ENCODE measurements at regions not wholly inside any gene's neighbourhood (a gene's known extent, or its start where the extent isn't known, plus 50 kb on each side); places are given as distances from the start of the nearest gene placed in this dataset.

DNA sequence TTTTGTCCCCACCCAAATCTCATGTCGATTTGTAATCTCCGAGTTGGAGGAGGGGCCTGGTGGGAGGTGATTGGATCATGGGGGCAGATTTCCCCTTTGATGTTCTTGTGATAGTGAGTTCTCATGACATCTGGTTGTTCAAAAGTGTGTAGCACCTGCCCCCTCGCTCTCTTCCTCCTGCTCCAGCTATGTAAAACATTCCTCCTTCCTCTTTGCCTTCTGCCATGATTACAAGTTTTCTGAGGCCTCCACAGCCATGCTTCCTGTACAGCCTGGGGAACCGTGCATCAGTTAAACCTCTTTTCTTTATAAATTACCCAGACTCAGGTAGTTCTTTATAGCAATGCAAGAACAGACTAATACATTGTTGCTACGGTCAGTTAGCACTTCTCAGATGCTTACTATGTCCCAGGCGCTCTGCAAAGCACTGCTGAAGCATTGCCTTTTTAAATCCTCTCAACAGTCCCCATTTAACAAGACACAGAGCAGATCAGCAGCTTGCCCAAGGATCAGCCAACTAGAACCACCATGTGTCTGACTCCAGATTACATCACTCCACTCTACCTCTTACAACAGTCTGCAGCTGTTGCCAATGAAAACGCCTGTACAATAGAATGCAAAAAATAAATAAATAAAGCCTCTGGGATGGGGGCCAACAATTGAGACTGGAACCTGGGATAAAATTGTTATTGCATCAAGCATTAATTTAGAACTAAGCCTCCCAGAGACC lies 52.4 kb upstream of the USP1 start:
- TF ChIP-seq, protein P1, sequence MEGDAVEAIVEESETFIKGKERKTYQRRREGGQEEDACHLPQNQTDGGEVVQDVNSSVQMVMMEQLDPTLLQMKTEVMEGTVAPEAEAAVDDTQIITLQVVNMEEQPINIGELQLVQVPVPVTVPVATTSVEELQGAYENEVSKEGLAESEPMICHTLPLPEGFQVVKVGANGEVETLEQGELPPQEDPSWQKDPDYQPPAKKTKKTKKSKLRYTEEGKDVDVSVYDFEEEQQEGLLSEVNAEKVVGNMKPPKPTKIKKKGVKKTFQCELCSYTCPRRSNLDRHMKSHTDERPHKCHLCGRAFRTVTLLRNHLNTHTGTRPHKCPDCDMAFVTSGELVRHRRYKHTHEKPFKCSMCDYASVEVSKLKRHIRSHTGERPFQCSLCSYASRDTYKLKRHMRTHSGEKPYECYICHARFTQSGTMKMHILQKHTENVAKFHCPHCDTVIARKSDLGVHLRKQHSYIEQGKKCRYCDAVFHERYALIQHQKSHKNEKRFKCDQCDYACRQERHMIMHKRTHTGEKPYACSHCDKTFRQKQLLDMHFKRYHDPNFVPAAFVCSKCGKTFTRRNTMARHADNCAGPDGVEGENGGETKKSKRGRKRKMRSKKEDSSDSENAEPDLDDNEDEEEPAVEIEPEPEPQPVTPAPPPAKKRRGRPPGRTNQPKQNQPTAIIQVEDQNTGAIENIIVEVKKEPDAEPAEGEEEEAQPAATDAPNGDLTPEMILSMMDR (conservative IDR thresholded peaks at IDR 0.05), result no peak
- no peak overlapping the region for H3K27ac ChIP-seq

DNA sequence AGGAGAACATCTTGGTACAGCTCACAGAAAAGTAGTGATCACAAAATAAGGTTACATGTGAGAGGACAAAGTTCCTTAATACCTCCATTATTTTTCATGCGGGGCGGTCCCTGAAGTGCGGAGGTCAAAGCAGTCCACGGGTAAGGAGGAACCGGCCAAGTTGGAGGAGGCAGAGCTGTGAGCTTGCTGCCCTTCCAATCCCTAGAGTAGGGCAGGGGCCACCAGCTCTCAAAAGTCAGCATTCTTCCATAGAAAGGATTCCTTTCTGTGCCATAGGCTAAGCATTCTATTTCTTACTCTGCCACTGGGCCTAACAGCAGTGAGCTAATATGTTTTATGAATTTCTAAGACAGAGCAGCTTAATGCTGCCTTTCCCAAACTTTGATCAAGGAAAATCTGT lies 50.9 kb upstream of the USP1 start:
- peak overlapping the region; percentile 59 for H3K27ac ChIP-seq
- TF ChIP-seq, protein P1 (conservative IDR thresholded peaks at IDR 0.05), result no peak

DNA sequence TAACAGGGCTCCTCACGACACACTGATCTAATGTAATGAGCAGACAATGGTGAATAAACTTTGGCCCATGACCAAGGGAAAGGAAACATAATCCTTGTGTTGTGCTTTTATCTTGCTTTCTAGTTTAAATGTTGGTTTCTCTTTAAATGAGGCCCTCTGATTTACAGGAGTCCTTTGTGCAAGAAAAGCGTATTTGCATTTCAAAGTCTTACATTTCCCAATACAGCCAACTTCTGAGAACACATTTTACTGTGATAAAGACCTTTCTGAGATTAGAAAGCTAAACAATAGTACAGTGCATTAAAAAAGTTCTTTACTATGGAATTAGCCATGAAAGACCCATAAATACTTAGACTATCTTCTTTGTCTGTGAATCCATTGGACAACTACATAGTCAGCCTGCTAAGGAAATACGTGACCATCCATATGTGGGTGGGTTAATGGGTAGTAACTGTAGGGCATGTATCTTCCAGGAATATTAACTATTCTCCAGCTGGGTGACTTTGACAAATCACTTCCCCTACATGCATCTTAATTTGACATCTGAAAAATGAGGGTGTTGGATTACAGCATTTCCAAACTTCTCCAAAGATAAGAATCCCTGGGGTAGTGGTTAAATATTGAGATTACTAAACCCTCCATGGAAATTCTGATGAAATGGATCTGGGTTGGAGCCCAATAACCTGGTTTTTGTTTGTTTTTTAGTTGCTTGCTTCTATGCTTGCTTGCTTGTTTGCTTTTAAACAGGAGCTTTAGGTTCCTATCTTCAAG lies 50.3 kb upstream of the USP1 start:
- peak overlapping the region; percentile 59 for H3K27ac ChIP-seq

More for the DNA sequence above, 50.3 kb upstream of the USP1 start:
- TF ChIP-seq, protein P1 (conservative IDR thresholded peaks at IDR 0.05), result no peak

All from VCaP (cell line).